COR-L47 (cell line): ENCODE measurements at regions not wholly inside any gene's neighbourhood (a gene's known extent, or its start where the extent isn't known, plus 50 kb on each side); places are given as distances from the start of the nearest gene placed in this dataset.
"Not testable (repeated sequence)": the region's sequence is repeated elsewhere in the genome, so short reads cannot be mapped to it uniquely, and the experiment has no call there.

Source experiments
- DNase-seq: peaks from one replicate; lab custom pipeline; 2025; lab: John Stamatoyannopoulos, UW

DNA sequence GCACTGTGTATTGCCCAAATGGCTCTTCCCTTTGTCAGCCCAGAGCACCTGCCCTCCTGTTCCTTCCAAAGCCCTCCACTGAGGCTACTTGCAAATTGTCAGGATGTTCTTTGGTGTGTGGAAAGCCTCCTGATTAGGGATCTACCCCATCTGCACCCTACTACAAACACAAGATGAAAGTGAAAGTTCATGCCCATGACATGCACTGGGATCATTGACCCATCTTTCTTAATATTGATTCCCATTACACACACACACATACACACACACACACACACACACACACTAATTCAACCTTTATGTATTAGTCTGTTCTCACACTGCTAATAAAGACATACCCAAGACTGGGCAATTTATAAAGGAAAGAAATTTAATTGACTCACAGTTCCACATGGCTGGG is 213.7 kb upstream of the IGFBP3 start:
- no peak for DNase-seq

DNA sequence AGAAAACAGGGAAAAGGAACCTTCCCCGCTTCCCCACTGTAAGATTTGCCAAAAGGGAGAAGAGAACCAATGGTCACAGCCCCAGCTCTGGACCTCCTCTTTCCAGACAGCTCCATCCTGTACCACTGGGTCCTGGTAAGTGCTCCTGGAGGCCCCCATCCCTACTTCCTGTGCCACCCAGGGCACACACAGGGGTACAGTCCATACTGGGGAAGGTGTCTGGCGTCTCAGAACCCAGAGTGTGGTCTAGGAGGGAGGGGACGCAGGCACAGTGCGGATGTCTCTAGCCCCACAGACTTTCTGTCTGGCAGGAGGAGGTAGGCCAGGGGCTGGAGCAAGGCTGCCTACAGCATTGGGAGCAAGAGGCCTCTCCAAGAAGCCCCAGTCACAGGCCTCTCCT is 213.3 kb upstream of the IGFBP3 start:
- DNase-seq = no peak

DNA sequence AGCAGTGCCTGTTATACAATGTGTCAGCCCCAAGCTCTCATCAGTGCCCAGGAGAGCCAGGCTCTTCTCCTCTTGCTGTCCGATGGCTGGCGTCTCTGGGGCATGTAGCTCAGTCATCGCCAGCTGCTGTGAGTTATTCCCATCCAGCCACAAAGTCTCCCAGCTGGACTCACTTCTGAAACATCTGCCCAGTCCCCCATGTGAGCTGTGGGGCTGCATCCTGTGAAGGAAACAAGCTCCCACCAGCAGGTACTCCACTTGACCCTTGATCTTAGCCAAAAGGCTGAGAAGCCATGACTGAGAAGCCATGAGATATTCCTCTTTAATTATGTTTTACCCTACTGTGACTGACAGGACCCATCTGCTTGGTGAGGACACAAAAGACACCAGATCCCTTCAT is 212.7 kb upstream of the IGFBP3 start:
- no peak for DNase-seq

DNA sequence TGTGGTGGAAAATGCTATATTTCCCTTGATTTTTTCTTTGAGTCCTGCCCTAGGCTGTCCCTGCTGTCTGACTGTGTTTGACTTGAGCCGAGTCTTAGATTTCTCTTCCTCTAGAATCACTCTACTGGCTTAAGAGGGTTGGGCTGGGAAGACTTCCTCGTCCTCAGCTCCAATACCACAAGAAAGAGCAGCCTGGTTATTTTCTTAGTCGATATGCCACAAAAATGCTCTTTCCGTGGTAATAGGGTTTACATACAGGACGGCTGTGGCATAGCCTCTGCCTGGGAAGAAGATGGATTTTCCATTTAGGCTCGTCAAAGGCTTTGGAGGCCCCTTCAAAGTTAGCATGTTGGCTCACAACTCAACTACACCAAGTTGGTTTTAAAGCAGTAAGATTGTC is 212.0 kb upstream of the IGFBP3 start:
- no peak for DNase-seq

DNA sequence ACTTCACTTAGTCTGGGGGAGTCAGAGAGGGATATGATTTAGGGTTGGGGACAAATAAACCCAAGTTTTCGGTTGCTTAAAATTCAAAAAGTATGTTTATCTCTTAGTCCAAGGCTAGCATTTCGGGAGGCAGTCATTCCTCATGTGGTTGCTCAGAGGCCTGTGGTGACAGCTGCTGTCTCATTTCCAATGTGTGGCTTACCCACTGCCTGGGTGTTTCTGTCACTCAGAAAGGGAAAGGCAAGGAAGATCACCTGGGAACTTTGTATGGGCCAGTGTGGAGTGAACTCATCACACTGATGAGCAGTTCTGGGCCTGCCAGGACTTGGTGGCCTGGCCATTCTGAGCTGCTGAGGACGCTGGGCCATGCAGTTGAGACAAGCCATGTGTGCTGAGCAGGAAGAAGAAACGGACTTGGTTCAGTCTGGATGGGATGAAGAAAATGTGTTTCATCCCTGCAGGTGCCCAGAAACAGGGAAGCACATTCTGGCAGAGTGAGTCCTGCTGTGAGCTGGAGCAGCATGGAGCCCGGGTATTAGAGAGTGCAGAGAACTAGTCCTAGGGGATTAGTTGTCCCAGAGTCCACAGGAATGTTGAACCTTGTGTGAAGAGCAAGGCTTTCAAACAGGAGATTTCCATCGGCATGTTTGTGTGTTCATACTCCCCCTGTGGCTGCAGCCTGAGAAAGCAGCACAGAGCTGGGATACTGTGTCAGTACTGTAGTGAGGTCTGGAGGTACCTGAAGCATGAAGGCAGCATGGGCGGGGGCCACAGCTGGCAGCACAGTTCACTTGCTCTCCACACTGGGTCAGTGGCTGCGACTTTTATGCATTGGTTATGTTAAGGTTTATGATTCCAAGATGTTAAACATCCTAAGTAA is 211.1 kb upstream of the IGFBP3 start:
- DNase-seq = no peak

DNA sequence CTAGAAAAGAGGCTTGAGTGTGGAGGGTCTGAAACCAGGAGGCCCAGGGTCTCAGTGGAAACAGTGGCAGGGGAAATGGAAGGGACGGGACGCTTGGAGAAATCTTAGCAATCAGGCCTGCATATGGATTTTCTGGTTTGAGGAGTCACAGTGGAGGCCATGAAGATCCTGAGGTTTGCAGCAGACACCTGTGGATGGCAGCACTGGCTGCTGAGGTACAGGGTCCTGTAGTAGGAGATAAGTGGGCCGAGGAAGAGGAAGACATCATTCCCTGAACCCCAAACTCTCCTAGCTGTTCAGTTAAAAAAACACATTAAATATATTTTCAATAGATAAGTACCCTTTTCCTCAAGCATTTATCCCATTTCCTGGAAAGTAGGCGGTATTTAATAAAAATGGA is 208.8 kb upstream of the IGFBP3 start:
- no peak for DNase-seq

DNA sequence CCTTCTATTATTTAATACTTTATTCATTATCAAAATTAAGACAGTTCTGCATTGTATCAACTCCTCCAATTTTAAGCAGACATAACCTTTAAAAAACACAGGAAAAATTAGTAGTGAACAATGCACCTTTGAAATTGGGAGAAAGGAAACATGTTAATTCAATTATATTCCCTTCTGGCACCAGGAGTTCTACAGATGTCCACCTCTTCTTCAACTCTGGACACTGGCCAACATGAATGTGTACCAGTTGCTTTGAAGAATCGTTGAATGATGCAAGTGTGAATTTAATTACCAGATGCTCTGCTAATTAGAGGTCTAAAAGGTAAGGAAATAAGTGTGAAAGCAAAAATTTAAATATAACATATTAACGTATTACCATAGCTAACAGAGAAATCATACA is 206.7 kb upstream of the IGFBP3 start:
- DNase-seq = no peak

DNA sequence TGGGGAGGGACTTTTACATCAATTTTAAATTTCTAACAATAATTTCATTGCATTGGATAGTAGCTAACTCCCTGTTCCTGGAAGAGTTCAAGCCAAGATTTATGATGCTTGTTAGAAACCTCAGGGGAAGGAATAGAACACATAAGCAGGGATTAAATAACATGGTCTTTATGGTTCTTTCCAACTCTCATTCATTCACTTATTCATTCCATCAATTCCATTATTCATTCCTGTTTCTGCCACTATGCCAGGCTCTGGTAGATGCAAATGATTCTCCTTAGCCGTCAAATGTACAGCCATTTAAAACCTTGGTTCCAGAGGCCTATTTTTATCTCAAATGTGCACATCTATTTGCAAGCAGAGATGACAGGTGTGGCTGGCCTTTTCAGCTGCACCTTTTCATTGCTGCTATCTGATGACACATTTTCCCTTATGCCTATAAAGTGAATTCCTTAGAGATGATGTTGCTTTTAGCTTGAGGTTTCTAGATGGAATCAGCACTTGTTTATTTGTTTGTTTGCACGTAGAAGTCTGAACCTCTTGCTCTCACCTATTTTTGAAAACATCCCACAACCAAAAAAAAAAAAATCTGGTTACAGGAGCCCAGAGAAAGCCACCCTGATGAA is 205.7 kb upstream of the IGFBP3 start:
- no peak for DNase-seq

DNA sequence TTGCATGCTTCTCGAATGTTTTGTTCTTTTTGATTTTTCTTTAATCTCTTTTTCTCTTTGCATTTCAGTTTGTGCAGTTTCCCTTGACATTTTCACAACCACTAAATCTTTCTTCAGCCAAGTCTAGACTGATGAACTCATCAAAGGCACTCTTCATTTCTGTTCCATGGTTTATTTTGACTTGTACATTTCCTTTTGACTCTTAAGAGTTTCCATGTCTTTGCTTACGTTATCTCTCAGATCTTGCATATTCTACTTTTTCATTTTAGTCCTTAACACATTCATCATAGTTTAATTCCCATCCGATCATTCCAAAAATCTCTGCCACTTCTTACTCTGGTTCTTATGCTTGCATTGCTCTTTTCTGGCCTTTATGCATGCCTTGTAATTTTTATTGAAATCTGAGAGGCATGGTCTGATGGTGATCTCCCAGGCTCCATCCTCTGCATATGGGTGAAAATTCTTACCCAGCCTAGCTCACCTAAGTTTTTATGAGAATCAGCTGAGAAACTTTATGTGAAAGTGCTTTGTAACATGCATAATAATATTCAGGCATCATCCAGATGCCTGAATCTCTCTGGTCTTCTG is 202.8 kb upstream of the IGFBP3 start:
- DNase-seq = no peak

DNA sequence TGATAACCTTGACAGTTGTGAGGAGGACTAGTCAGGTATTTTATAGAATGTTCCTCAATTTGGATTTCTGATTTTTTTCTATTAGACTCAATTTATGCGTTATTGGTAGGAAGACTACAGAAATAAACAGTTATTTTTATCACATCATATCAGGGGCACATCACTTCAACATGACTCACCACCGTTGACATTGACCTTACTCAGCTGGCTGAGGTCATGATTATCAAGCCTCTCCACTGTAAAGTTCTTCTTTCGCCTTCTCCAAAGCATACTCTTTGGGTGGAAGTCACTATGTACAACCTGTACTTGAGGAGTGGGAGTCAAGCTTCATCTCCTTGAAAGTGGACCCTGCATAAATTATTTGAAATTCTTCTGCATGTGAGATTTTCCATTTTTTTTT is 194.3 kb upstream of the IGFBP3 start:
- DNase-seq = no peak

DNA sequence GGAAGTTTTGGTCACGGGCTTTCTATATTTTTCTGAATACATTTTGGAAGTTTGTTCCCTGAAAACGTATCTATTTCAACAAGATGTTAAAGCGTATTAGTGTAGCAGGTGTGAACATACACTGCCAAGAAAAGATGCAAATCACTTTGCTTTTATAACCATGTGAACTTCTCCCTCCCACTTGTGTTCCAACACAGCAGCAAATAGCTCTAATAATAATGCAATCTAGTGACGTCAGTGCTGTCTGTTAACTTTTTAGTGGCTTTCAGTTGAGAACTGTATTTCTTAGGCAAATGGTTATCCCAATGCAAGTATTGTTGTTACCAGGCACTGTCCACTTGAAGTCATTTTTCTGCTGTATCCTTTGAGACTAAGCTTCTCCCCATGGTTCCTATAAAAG is 188.4 kb upstream of the IGFBP3 start:
- no peak for DNase-seq

DNA sequence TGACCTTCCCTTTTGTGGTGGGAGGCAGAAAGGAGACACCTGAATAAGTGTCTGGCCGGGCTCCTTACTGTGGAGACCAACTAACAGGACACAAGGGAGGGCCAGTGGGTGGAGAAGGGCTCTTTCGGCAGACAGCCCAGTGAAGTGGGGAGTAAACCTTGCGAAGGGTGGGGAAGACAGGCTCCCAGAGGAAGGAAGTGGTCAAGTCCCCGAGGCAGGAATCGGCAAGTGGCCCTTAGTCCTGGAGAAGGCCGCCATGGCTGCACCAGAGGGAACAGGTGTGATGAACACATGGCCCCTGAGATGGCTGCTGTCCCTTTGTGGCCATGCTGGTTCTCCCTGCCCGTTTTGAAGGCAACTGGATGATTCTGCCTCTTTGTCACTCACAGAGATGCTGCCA is 187.2 kb upstream of the IGFBP3 start:
- no peak for DNase-seq

DNA sequence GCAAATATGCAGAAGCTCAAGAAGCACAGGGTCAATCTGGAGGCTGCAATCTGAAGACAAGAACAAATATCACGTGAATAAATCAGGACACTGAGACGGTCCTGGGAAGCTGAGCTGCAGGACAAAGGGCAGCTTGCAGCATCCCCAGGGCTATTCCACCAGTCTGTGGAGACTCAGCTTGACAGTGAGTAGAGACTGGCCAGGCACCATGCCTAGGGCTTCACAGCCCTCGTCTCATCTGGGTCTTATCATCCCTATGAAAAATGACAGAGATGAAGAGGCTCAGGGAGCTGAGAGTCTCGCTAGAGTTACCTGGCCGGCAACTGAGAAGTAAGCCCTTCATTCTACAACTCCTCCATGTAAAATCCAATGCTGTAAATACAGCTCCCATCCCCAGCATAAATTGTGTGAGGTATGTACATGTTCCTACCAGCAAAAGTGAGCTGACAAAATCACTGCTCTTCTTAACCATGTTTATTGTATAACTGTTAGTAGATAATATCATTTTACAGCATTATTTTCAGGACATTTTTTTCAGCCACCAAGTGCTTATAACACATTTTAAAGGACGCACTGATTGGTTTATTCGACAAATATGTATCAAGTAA is 186.6 kb upstream of the IGFBP3 start:
- DNase-seq = no peak

DNA sequence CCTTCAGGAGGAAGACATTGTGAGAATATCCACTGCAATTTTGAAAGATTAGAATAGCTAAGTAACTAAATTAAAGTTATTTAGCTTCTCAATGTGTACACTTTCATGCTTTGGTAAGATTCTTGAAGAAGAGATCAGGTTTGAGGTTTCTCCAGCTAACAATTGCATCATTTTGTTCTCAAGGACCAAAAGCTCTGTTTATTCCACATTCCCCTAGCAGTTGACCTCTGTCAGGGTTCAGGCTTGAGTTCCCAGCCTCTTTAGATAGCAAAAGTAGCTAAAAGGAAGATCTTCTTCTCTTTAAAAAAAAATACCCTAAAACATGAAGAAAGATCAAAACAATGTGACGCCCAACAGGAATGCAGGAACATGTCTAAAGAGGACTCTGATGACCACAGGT is 179.4 kb upstream of the IGFBP3 start:
- no peak for DNase-seq

DNA sequence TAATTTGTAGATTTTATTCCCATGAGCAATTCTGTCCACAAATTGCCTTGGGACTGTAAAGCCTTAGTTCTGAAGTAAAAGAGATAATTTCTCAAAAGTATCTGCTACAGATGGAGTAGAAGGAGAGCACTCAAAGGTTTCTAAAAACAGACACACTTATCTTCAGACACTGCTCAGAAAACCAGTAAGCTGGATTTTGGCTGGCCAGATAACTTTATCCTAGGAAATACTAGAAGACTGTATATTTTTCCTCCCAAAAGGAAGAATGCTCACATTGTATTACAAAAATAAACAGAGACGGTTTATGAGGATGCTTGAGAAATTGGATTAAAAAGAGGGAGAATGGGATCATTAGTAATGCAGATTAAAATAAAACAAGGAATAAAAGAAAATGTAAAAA is 178.0 kb upstream of the IGFBP3 start:
- no peak for DNase-seq

DNA sequence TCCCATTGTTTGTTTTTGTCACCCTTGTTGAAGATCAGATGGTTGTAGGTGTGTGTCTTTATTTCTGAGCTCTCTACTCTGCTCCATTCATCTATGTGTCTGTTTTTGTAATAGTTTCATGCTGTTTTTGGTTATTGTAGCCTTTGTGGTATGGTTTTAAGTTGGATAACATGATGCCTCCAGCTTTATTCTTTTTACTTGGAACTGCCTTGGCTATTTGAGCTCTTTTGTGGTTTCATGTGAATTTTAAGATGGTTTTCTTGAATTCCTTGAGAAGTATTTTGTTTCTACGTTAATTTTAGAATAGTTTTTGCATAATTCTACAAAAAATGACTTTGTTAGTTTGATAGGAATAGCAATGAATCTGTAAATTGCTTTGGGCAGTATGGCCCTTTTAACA is 170.0 kb upstream of the IGFBP3 start:
- no peak for DNase-seq

DNA sequence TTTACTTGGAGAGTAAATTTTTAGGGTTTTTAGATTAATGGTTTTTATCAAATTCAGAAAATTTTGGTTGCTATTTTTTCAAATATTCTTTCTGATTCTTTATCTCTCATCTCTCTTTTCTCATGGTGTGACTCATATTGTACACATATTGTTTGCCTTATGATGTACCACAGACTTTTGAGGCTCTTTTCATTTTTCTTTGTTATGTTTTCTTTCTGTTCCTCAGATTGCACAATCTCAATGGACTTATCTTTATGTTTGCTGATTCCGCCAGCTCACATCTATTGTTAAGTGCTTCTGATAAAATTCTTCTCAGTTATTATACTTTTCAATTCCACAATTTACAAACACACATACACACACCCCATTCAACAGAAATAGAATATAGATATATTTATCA is 168.2 kb upstream of the IGFBP3 start:
- DNase-seq = no peak

DNA sequence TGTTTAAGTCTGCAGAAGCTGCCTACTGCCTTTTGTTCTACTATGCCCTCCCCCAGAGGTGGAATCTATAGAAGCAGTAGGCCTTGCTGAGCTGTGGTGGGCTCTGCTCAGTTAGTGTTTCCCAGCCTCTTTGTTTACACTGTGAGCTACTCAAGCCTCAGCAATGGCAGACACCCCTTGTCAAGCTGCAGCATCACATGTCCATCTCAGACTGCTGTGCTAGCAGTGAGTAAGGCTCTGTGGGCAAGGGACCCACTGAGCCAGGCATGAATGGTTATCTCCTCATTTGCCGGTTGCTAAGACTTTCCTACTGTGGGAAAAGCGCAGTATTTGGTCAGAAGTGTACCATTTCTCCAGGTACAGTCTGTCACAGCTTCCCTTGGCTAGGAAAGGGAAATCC is 167.4 kb upstream of the IGFBP3 start:
- not testable (repeated sequence) for DNase-seq

DNA sequence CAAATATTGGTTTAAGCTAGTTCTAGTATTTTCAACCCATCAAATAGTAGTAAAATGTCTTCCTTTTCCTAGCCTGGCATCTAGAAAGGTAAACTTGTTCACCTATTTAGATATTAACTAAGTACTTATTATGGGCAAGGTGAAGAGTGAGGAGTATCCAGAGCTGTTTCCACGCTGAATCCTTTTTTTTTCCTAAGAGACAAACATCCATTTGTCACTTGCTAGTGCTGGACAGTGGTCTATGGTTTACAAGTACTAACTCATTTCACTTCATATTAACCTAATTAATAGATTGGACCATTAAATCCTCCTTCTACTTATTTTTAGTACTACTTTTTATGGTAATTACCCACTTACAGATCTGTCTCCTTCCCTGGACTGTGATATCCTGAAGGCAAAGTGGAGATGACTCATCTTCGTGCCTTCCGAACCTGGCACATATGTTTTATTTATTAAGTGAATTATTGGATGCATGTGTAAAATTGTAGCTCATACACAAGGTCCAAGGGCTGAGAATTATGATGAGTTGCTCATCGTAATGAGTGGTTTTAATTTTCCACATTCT is 159.6 kb upstream of the IGFBP3 start:
- no peak for DNase-seq

DNA sequence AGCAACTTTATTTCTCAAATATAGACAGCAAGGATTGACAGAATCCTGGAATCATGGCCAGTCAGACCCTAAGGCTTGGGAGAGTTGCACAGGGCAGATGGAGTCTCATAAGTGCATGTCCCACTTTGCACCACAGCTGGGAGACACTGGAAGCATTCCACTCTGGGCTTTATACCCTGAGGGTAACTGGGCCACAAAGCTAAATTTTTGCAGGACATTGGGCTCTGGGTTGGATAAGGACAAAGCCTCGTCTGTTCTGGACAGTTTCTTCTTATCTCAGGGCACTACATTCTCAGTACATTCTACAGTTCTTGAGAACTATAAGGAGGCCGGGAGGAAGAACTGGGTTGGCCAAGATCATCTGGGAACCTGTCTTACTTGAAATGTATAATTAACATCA is 158.3 kb upstream of the IGFBP3 start:
- DNase-seq = no peak

DNA sequence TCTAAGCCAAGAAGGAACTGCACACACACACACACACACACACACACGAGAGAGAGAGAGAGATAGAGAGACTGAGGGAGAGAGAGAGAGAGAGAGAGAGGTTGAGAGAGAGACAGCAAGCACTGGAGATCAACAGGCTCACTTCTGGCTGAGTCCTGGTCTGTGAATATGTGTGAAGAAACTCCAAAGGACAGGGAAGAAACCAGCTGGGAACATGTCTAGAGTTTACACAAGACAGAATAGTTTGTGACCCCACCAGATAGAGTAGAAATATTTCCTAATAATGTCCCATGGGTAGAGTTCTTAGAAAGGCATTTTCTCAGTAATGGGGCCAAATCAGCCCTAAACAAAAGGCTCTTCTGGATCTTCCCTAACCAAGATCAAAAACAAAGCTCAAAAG is 155.5 kb upstream of the IGFBP3 start:
- DNase-seq = no peak

DNA sequence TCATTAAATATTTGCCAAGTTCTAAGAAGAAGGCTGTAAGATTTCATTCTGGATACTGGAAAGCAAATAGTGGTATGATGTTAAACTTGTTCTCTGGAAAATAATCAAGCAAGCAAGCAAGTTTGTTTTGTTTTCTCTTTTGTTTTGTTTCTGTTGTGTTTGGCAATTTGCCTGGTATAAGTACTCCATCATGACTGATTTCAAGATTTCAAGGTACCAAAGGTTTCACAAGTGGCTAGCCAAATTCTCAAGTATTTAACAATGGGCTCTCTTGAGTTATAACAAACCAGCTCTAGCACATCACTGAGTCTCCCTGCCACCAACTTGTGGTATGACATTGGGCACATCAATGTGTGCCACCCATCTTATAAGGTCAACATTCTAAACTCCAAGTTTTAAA is 151.7 kb upstream of the IGFBP3 start:
- no peak for DNase-seq

DNA sequence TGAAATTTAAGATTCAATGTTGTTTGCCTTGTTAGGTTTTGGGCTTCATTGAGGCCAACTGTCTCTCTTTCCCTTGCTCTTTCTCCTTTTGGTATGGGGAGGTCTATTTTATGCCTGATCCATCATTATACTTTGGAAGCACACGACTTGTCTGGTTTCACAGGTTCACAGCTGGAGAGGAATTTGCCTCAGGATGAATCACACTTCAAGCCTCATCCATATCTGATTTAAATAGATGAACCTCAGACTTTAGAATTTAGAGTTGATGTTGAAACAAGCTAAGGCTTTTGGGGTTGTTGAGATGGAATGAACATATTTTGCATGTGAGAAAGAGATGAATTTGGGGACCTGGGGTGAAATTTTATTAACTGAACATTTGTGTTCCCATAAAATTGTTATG is 150.5 kb upstream of the IGFBP3 start:
- DNase-seq = no peak
